ENCODE measurements at regions not wholly inside any gene's neighbourhood (a gene's known extent, or its start where the extent isn't known, plus 50 kb on each side); places are given as distances from the start of the nearest gene placed in this dataset.
A peak's percentile ranks its signal among the peaks of the same experiment; 100 is the strongest.
"Not testable (repeated sequence)": the region's sequence is repeated elsewhere in the genome, so short reads cannot be mapped to it uniquely, and the experiment has no call there.

- intact Hi-C loops (cut with micrococcal nuclease), result no loop called here
- DNase-seq (no peak), ATAC-seq (no peak)
Observed at GRCh38 chr4:169900241-169900845, 125.9 kb downstream of the MFAP3L start.

DNA sequence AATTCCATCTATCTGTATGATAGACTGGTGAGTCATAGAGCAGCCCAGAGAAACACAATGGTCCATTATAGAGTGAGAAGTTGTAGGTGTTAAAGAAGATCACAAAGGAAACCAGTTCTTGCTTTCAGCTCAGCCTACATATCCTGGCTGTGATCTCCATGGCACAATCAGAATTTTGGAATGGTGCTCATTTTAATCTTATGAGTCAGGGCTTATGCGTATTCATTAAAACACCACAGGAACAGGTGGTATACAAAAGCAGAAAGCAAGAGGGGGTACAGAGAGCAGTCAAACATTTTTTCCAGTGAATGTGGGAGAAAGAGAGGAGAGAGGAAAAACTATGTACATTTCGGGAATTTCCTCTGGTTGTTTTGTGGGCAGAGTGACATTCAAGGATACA lies 126.9 kb downstream of the MFAP3L start:
- DNase-seq, result no peak
- no peak for ATAC-seq
- intact Hi-C loops (cut with micrococcal nuclease), result no loop called here

DNA sequence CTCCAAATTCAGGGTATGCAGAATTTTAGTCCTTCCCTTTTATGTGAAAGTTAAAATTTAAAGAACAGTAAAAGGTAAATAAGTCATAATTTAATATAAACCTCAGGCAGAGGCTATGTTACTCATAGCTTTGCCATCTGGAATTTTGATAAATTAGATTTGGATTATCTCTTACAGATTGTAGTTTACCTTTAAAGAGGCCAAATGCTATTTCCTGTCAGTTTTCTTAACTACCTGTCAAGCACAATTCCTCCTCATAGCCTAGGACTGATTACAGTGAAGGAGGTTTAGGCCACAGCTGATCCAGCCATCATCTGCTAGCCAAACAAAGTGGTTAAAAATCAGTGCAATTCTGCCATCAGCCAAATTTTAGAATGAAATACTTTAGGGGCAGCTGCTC lies 128.1 kb downstream of the MFAP3L start:
- intact Hi-C loops (cut with micrococcal nuclease), result no loop called here
- no peak for DNase-seq
- no peak for ATAC-seq

GRCh38 chr4:169894767-169895166 lies 131.4 kb downstream of the MFAP3L start:
- DNase-seq; intact Hi-C loops (cut with micrococcal nuclease); ATAC-seq: not testable (repeated sequence)

DNA sequence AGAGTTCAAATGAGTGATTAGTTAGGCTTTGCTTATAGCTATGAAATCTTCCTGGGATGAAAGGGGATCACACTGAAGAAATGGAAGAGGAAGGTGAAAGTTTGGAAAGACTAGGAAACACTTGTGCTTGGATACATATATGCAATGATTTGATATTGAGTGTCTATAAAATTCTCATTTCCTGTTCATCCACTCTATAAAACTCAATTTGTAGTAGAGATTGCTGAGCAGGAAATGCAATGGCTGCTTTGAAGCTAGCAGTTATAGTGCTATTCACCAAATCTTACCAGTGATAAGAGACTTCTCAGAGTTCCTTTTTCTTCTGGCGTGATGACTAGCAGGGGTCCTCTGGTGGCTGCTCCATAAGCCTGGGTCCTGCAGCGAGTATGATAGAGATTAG lies 128.1 kb upstream of the HPF1 start:
- ATAC-seq (no peak), DNase-seq (no peak)
- intact Hi-C loops (cut with micrococcal nuclease), result no loop called here

- intact Hi-C loops (cut with micrococcal nuclease), result no loop called here
- ATAC-seq (no peak), DNase-seq (no peak)
Observed at GRCh38 chr4:169881769-169882168, 124.0 kb upstream of the HPF1 start.

DNA sequence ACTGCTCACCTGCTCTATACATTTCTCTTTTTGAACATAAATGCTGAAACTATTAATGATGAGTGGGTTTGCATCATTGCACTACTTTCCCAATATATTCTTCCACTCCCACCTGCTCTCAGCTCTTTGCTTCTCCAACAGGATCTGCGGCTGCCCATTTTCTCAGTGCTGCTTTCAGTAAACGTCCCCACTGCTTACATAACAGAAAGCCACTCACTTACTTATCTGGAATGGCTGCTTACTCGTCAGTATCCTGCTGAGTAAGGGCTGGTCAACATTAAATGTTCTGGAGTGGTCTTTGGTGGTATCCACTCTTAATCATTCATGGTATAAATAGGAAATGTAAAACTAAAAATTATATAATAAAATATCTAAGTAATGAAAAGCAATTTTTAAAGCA lies 112.8 kb upstream of the HPF1 start:
- ATAC-seq, result no peak
- DNase-seq, result no peak
- intact Hi-C loops (cut with micrococcal nuclease), result no loop called here

GRCh38 chr4:169869490-169869889 lies 111.7 kb upstream of the HPF1 start:
- ATAC-seq (no peak), DNase-seq (no peak)
- intact Hi-C loops (cut with micrococcal nuclease), result no loop called here

DNA sequence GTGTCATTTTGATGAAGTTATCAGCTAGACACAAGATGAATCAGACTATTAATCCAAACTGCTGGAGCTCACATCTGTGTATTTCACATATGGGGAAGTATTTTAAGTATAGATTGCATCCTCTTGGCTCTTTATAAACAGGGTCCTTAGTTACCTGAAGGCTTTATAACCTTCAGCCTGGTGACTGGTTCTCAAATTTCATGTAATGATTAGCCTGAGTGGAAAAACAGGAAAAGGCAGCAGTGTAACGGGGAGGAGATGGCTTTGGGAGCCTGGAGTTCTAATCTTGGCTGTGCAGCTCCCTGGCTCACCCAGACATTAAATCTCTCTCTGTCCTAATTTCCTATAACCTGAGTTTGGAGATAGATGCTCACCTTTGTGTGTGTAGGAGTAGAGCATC lies 103.8 kb upstream of the HPF1 start:
- intact Hi-C loops (cut with micrococcal nuclease), result no loop called here
- no peak for DNase-seq
- ATAC-seq, result no peak

- DNase-seq, result no peak
- intact Hi-C loops (cut with micrococcal nuclease), result no loop called here
- ATAC-seq, result no peak
Observed at GRCh38 chr4:169859366-169860216, 101.8 kb upstream of the HPF1 start.

GRCh38 chr4:169854090-169854489 lies 96.3 kb upstream of the HPF1 start:
- intact Hi-C loops (cut with micrococcal nuclease), result no loop called here
- no peak for DNase-seq

GRCh38 chr4:169852481-169852880 lies 94.7 kb upstream of the HPF1 start:
- intact Hi-C loops (cut with micrococcal nuclease), result no loop called here
- no peak for ATAC-seq
- DNase-seq, result no peak

More at GRCh38 chr4:169854090-169854489, 96.3 kb upstream of the HPF1 start:
- ATAC-seq, result no peak

DNA sequence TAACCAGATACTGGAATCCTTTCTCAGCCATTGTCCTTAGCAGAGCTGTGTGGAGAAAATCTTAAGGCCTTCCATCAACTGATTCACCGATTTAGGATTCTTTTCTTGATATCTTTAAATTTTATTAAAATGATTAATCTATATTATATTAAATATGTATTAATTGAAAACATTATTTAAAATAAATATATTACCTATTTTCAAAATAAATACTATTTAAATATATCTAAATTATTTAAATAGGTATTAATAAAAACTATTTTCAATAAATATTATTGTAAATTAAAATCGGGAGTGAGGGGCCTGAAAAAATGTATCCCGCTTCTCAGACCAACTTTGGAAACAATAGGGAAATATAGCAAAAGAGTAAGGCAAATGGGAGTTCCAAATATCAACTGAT lies 94.0 kb upstream of the HPF1 start:
- ATAC-seq, result no peak
- DNase-seq, result no peak
- intact Hi-C loops (cut with micrococcal nuclease), result no loop called here

DNA sequence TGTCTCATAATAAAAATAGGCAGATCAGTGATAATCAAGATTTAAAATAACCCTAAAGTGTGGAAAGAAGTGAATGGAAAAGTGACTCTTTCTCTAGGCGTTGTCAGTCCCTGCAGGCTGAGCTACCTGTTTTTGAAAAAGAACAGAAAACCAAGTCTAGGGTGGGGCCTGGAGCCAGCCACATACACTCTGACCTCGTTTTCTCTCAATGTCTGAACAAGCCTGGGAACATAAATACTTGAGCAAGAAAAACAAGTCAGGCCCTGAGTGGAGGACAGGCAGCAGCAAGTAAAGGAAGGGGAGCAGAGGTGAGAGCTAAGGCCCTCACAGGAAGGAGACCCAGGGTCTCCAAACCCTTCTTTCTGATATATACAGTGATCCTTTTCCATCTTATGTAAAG lies 91.7 kb upstream of the HPF1 start:
- DNase-seq (no peak), ATAC-seq (no peak)
- intact Hi-C loops (cut with micrococcal nuclease), result no loop called here

DNA sequence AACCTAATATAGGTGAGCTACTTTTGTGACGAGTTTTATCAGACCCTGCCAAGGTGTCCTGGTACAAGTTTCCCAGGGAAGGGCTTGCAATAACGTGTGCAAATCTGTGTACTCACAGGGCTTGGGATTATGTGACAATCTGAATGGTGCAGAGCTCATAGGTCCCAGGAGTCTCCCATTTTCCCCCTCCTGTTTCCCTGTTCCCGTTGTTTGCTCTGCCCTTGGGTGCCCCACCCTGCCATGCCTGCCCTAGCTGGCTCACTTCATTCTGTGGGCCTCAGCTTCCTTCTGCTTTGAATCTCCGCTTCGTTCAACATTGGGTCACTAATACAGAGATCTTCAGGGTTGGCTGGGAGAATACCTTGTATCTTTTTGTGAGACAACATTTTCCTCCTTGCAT lies 90.3 kb upstream of the HPF1 start:
- DNase-seq, result no peak
- ATAC-seq, result no peak
- intact Hi-C loops (cut with micrococcal nuclease), result no loop called here

DNA sequence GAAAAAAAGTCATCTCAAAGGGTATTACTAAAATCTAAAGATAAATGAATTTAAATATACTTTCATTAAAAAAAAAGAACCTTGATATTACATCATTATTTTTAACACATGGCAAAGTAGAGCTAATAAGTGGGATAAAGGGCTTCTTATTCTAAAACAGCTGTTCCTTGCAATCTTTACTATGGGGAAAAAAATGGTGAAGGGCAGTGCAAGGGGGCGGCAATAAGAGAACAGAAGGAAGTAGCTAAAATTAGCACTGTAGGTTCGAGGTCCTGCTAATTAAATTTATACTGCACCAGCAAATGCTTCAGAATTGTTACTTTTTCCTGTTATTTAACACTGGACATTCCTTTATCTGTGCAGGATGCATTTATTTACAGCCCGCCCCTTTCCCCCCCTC lies 89.4 kb upstream of the HPF1 start:
- intact Hi-C loops (cut with micrococcal nuclease), result no loop called here
- no peak for DNase-seq
- ATAC-seq, result no peak

- intact Hi-C loops (cut with micrococcal nuclease), result no loop called here
- DNase-seq (no peak), ATAC-seq (no peak)
Observed at GRCh38 chr4:169846396-169846795, 88.7 kb upstream of the HPF1 start.

GRCh38 chr4:169841776-169842175 lies 84.0 kb upstream of the HPF1 start:
- intact Hi-C loops (cut with micrococcal nuclease), result no loop called here
- no peak for ATAC-seq

GRCh38 chr4:169840554-169840953 lies 82.8 kb upstream of the HPF1 start:
- intact Hi-C loops (cut with micrococcal nuclease), result no loop called here
- DNase-seq (no peak), ATAC-seq (no peak)

More at GRCh38 chr4:169841776-169842175, 84.0 kb upstream of the HPF1 start:
- no peak for DNase-seq

GRCh38 chr4:169828329-169828728 lies 70.6 kb upstream of the HPF1 start:
- intact Hi-C loops (cut with micrococcal nuclease); DNase-seq; ATAC-seq: not testable (repeated sequence)

DNA sequence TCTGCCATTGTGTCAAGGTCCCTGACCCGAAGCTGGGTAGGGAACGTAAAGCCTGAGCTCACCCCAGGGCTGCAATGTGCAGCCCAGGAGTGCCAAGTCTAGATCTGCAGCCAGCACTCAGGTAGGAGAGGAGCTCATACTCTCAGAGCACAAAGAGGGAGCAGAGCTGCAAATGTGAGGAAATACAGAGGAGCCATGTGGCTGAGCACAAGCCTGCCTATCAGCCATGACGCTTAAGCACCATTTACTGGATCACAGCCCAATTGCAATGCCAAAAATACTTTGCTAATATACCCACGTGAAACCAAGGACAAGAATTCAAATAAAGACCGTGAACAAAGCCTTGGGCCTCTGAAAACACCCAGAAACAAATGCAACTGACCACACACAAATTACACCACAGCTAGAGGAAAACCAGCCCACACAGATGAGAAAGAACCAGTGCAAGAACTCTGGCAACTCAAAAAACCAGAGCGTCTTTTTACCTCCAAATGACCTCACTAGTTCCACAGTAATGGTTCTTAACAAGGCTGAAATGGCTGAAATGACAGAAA lies 69.0 kb upstream of the HPF1 start:
- ATAC-seq, result peak; percentile 51
- intact Hi-C loops (cut with micrococcal nuclease), result no loop called here
- no peak for DNase-seq
